ENCODE measurements at regions not wholly inside any gene's neighbourhood (a gene's known extent, or its start where the extent isn't known, plus 50 kb on each side); places are given as distances from the start of the nearest gene placed in this dataset.
"Not testable (repeated sequence)": the region's sequence is repeated elsewhere in the genome, so short reads cannot be mapped to it uniquely, and the experiment has no call there.

DNA sequence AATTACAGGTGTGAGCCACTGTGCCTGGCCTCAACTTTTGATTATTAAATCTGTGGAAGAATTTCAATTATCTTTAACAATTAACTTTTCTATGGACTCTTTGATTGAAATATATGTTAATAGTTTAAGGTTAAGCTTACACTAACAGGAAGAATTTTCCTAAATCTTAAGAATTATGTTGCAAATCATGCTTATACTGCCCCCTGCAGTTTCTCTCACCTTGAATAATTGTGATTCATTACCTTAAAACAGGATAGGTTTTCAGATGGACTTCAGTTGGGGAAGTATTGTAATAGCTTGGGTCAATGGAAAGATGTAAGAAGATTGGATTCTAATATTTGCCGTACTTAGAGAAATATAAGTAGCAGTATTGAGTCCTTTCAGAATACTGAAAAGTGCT lies 66.5 kb upstream of the NIPA1 start:
- H3K4me1 ChIP-seq (ENCODE audit: control insufficient read depth, insufficient read depth, low read length); H3K9me3 ChIP-seq (ENCODE audit: control insufficient read depth, insufficient read depth, low read length); H3K4me3 Mint-ChIP-seq; H3K27ac ChIP-seq (ENCODE audit: low read length); H3K27me3 ChIP-seq (ENCODE audit: control insufficient read depth, insufficient read depth, low read length); H3K27ac Mint-ChIP-seq; H3K36me3 Mint-ChIP-seq; DNase-seq; H3K9me3 Mint-ChIP-seq; H3K4me3 ChIP-seq (ENCODE audit: low read length); ATAC-seq; H3K4me1 Mint-ChIP-seq; intact Hi-C loops (cut with micrococcal nuclease); H3K36me3 ChIP-seq (ENCODE audit: control insufficient read depth, insufficient read depth, low read length): not testable (repeated sequence)
- TF ChIP-seq, protein P1, sequence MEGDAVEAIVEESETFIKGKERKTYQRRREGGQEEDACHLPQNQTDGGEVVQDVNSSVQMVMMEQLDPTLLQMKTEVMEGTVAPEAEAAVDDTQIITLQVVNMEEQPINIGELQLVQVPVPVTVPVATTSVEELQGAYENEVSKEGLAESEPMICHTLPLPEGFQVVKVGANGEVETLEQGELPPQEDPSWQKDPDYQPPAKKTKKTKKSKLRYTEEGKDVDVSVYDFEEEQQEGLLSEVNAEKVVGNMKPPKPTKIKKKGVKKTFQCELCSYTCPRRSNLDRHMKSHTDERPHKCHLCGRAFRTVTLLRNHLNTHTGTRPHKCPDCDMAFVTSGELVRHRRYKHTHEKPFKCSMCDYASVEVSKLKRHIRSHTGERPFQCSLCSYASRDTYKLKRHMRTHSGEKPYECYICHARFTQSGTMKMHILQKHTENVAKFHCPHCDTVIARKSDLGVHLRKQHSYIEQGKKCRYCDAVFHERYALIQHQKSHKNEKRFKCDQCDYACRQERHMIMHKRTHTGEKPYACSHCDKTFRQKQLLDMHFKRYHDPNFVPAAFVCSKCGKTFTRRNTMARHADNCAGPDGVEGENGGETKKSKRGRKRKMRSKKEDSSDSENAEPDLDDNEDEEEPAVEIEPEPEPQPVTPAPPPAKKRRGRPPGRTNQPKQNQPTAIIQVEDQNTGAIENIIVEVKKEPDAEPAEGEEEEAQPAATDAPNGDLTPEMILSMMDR (IDR thresholded peaks at IDR 0.05) = peak; percentile 27
- 83% methylated on average over 1 of the region's 1 CpG for WGBS (ENCODE audit: insufficient coverage)
- H3K27me3 Mint-ChIP-seq (ENCODE audit: low read depth in 2 of 2) = peaks cover 15 to 21% of the 10 kb centered on the region in 2 donors

DNA sequence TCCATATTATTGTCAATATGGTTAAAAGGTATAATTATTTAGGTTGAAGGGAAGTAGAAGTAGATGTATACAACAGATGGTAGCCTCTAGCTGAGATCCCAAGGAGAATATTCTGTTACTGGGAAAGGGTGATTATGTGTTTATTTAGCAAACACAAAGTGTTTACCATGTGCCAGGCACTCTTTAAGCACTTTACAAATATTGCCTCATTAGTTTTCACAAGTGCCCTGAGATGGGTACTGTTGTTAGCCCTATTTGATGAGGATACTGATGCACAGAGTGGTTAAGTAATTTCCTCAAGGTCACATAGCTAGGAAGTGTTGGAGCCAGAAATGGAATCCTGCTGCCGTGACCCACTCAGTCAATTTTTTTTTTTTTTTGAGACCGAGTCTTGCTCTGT lies 60.3 kb upstream of the NIPA1 start:
- H3K27ac Mint-ChIP-seq; H3K4me3 Mint-ChIP-seq; DNase-seq; H3K27ac ChIP-seq (ENCODE audit: low read length); ATAC-seq; H3K4me1 Mint-ChIP-seq; H3K27me3 Mint-ChIP-seq (ENCODE audit: low read depth in 2 of 2); H3K9me3 ChIP-seq (ENCODE audit: control insufficient read depth, insufficient read depth, low read length); H3K9me3 Mint-ChIP-seq; H3K27me3 ChIP-seq (ENCODE audit: control insufficient read depth, insufficient read depth, low read length); intact Hi-C loops (cut with micrococcal nuclease); H3K4me1 ChIP-seq (ENCODE audit: control insufficient read depth, insufficient read depth, low read length); H3K4me3 ChIP-seq (ENCODE audit: low read length); H3K36me3 ChIP-seq (ENCODE audit: control insufficient read depth, insufficient read depth, low read length); H3K36me3 Mint-ChIP-seq: not testable (repeated sequence)
- WGBS (ENCODE audit: insufficient coverage) = no CpG with 5 or more reads among the region's 2 CpGs

DNA sequence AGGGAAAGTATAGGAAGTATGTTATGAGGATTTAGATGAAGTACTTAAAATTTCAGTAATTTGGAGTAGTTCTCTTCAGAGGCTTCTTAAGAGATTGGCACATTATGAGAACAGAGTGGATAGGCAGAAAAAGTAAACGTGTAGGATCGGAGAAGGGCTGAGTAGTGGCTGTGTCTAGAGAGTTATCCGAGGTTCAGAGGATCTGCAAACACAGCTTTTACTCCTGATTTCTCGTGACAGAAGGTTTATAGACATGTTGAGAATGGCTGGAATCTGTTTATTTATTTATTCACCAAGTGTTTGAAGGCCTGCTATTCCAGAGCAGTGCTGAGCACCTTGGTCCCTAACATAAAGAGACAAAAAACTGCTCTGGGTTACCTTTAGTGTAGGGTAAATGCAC lies 51.4 kb upstream of the NIPA1 start:
- WGBS (ENCODE audit: insufficient coverage) = 86% methylated on average over 4 of the region's 4 CpGs
- DNase-seq; H3K27ac ChIP-seq (ENCODE audit: low read length); H3K27me3 ChIP-seq (ENCODE audit: control insufficient read depth, insufficient read depth, low read length); H3K4me3 Mint-ChIP-seq; ATAC-seq; intact Hi-C loops (cut with micrococcal nuclease); H3K27ac Mint-ChIP-seq; H3K9me3 Mint-ChIP-seq; H3K36me3 ChIP-seq (ENCODE audit: control insufficient read depth, insufficient read depth, low read length); H3K9me3 ChIP-seq (ENCODE audit: control insufficient read depth, insufficient read depth, low read length); H3K4me1 Mint-ChIP-seq; H3K4me3 ChIP-seq (ENCODE audit: low read length); H3K4me1 ChIP-seq (ENCODE audit: control insufficient read depth, insufficient read depth, low read length); H3K36me3 Mint-ChIP-seq: not testable (repeated sequence)
- H3K27me3 Mint-ChIP-seq (ENCODE audit: low read depth in 2 of 2) = peaks cover 13 to 33% of the 10 kb centered on the region in 2 donors

DNA sequence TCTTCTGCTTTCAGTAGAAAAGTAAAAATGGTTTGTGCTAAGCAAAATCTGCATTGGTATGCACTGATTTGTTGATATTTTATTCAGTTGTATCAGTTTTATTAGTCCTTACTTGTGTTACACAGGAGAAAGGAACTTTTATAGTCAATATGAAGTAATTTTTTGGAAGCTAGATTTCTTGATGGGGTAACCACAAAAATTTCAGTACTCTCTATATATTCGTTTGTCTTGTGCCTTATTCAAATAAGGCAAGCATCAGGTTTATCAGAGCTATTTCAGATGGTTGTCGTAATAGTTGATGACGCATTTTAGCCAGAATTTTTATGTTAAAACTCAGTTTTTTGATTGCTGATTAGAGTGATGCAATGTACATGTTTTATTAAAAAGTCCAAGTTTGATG lies 50.7 kb upstream of the NIPA1 start:
- no peaks in the 10 kb centered on the region for H3K9me3 ChIP-seq (ENCODE audit: control insufficient read depth, insufficient read depth, low read length)
- no peak overlapping the region for H3K27ac ChIP-seq (ENCODE audit: low read length)
- no peaks in the 10 kb centered on the region for H3K4me1 Mint-ChIP-seq
- H3K36me3 Mint-ChIP-seq = no peaks in the 10 kb centered on the region
- H3K27me3 Mint-ChIP-seq (ENCODE audit: low read depth in 2 of 2) = peaks cover 13 to 39% of the 10 kb centered on the region in 2 donors
- intact Hi-C loops (cut with micrococcal nuclease) = no loop called here
- H3K9me3 Mint-ChIP-seq = no peaks in the 10 kb centered on the region
- ATAC-seq = no peak
- no peaks in the 10 kb centered on the region for H3K4me1 ChIP-seq (ENCODE audit: control insufficient read depth, insufficient read depth, low read length)
- WGBS (ENCODE audit: insufficient coverage) = 87% methylated on average over 3 of the region's 3 CpGs
- H3K27ac Mint-ChIP-seq = no peak overlapping the region
- H3K27me3 ChIP-seq (ENCODE audit: control insufficient read depth, insufficient read depth, low read length) = no peaks in the 10 kb centered on the region
- DNase-seq = no peak
- H3K36me3 ChIP-seq (ENCODE audit: control insufficient read depth, insufficient read depth, low read length) = no peaks in the 10 kb centered on the region
- TF ChIP-seq, protein P1 (IDR thresholded peaks at IDR 0.05) = no peak
- no peak overlapping the region for H3K4me3 ChIP-seq (ENCODE audit: low read length)
- H3K4me3 Mint-ChIP-seq = no peak overlapping the region

DNA sequence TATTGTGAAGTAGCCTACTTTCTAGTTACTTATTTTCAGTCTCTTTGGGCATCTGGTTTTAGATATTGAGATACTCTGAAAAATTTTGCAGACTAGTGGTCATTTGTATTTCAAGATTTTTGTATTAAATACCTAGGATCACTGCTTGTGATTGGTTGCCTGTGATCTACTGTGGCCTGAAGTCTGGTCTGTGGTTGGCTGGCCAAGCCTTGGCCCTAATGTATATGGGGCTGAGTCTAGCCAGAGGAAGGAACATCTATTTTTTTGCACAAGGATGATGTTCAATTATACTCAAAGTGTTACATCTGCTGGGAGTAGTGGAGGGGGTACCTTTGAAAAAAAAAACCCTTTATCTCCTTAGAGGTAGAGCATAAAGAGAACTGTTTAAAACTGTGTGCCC lies 50.2 kb upstream of the NIPA1 start:
- H3K27ac ChIP-seq (ENCODE audit: low read length); H3K27ac Mint-ChIP-seq; ATAC-seq; H3K36me3 Mint-ChIP-seq; H3K4me3 Mint-ChIP-seq; H3K36me3 ChIP-seq (ENCODE audit: control insufficient read depth, insufficient read depth, low read length); H3K4me3 ChIP-seq (ENCODE audit: low read length); H3K4me1 ChIP-seq (ENCODE audit: control insufficient read depth, insufficient read depth, low read length); intact Hi-C loops (cut with micrococcal nuclease); H3K4me1 Mint-ChIP-seq; DNase-seq; H3K27me3 ChIP-seq (ENCODE audit: control insufficient read depth, insufficient read depth, low read length); H3K9me3 Mint-ChIP-seq; H3K9me3 ChIP-seq (ENCODE audit: control insufficient read depth, insufficient read depth, low read length): not testable (repeated sequence)
- peaks cover 13 to 39% of the 10 kb centered on the region in 2 donors for H3K27me3 Mint-ChIP-seq (ENCODE audit: low read depth in 2 of 2)

Measured in natural killer cell (primary cell).